Fibroblast of mammary gland (primary cell): ENCODE measurements at regions not wholly inside any gene's neighbourhood (a gene's known extent, or its start where the extent isn't known, plus 50 kb on each side); places are given as distances from the start of the nearest gene placed in this dataset.

Experiments
- DNase-seq: peaks from one replicate; pipeline ENCODE4 v3.0.0-alpha.2; 2010; ENCODE audit warnings: low read depth
- H3K4me3 ChIP-seq: 2 replicates; pipeline ENCODE4 v1.5.1; 2011; ENCODE audit warnings: low read depth, mild to moderate bottlenecking, low read length, moderate library complexity; ENCODE audit not compliant: control insufficient read depth
- CTCF ChIP-seq: conservative IDR thresholded peaks from 2 replicates; pipeline ENCODE4 v1.5.1; 2011; ENCODE audit warnings: low read depth, low read length, inconsistent platforms; ENCODE audit not compliant: control insufficient read depth, insufficient read depth

DNA sequence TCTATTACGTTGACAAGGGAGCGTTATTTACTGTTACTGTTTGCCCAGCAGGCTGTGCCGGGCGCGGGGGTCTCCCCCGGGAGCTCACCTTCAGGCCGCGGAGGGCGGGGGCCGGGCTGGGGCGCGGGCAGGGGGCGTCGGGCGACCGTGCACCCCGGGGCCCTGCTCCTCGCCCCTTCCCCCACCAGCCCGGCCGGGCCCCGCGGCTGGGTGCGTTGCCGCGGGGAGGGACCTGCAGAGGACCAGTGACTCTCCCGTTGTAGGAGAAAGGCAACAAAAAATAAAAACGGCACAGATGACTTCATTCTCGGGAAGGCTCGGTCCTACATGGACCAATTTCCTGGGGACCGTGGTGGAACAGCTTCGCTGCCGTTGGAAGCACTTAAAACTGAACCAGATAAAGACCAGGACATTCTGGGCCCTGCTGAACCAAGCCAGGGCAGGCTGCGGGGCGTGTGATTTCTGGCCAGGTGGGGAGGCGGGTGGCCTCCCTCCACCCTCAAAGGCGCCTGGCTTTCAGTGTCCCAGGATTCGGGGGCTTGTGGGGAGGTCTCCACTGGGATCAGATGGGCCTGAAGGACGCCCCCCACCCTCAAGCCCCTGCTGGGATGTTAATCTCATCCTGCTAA is 57.4 kb downstream of the IGLL1 start:
- no peak overlapping the region for H3K4me3 ChIP-seq
- no peak for DNase-seq
- no peak for TF ChIP-seq CTCF

GRCh38 chr22:23521441-23522113 is 58.5 kb downstream of the IGLL1 start:
- DNase-seq: peak; percentile 62
- TF ChIP-seq CTCF: no peak
- H3K4me3 ChIP-seq: peak overlapping the region; percentile 41

- H3K4me3 ChIP-seq: peak overlapping the region; percentile 41
- no peak for TF ChIP-seq CTCF
- DNase-seq: peak; percentile 38
These were observed 59.1 kb downstream of the IGLL1 start for GRCh38 chr22:23520863-23521440.

- TF ChIP-seq CTCF: no peak
- H3K4me3 ChIP-seq: no peak overlapping the region
- DNase-seq: no peak
These were observed 60.5 kb downstream of the IGLL1 start for GRCh38 chr22:23519442-23520157.

DNA sequence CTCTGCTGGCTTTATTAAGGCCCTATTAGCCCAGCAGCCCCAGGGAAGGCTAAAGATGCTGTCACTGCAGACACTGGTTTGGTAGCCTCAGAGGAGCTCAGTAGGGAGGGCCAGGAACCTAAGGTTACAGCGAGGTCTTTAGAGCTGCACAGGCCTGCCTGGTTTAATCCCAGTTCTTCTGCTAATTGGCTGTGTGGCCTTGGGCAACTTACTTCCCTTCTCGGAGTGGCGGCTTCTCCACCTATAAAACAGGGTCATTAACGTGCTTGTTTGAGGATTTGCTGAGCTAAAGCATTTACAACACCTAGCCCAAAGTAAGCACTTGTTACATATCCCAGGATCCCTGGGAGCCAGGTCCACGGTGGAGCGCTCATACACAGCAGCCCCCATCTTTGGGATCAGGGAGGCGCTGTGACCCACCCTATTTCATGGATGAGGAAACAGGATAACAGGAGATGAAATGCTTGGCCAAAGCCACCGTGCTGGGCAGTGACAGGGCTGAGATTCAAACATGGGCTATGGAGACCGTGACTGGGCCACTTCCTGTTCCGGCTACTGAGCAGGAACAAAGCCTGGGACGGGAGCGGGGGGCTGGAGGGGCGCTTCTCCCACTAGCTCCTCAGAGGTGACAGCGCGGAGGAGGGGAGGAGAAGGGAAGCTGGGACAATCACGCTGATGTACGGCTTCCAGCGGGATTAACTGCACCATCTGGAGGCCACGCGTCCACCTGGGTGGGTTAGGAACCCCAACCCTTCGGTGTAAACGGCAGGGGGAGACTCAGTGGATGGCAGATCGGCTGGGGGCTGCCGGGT is 61.5 kb downstream of the IGLL1 start:
- H3K4me3 ChIP-seq: no peak overlapping the region
- TF ChIP-seq CTCF: no peak
- DNase-seq: no peak

DNA sequence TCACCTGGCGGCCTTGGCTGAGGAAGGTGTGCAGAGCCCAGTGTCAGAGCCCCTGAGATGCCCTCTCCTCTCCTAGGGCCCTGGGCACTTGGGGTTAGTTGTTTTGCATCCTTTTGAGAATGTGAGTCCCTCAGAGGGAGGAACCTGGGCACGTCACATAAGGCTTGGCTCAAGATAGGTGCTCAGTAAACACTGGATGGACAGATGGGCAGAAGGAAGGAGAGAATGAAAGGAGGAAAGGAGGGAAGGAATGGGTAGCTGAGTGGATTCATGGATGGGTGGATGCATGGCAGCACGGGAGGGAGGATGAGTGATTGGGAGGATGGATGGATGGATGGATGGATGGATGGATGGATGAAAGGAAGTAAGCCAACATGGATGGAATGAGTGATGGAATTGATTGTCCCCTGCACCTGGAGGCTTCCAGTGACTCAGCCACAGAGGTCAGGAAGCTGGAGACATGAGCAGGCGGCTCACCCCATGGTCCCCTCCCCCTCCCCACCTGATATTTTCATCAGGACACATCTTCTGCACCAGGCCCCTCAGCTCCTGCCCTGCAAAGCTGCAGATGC is 62.2 kb downstream of the IGLL1 start:
- no peak for TF ChIP-seq CTCF
- DNase-seq: no peak
- no peak overlapping the region for H3K4me3 ChIP-seq
